Osteoblast (primary cell): ENCODE measurements at regions not wholly inside any gene's neighbourhood (a gene's known extent, or its start where the extent isn't known, plus 50 kb on each side); places are given as distances from the start of the nearest gene placed in this dataset.

Experiments
- DNase-seq: peaks from one replicate; pipeline ENCODE4 v3.0.0; 2011; ENCODE audit warnings: low spot score, mixed read lengths; ENCODE audit not compliant: insufficient read length; ENCODE audit errors: missing footprints
- H2AFZ ChIP-seq: 2 replicates; pipeline ENCODE4 v1.6.0; 2011; ENCODE audit warnings: mild to moderate bottlenecking, low read length
- H3K27ac ChIP-seq: 2 replicates; pipeline ENCODE4 v1.5.1; 2011; ENCODE audit warnings: mild to moderate bottlenecking, low read depth, low read length, moderate library complexity
- H3K27me3 ChIP-seq: 2 replicates; pipeline ENCODE4 v1.6.0; 2012; ENCODE audit warnings: mild to moderate bottlenecking, control low read depth, inconsistent platforms, low read length, moderate library complexity; ENCODE audit not compliant: insufficient read depth
- H3K36me3 ChIP-seq: 2 replicates; pipeline ENCODE4 v1.5.1; 2011; ENCODE audit warnings: mild to moderate bottlenecking, low read length, control low read depth, moderate library complexity; ENCODE audit not compliant: insufficient read depth
- H3K4me1 ChIP-seq: 2 replicates; pipeline ENCODE4 v1.5.1; 2011; ENCODE audit warnings: mild to moderate bottlenecking, low read length, control low read depth, moderate library complexity; ENCODE audit not compliant: insufficient read depth
- H3K4me2 ChIP-seq: 2 replicates; pipeline ENCODE4 v1.6.0; 2011; ENCODE audit warnings: mild to moderate bottlenecking, low read length; ENCODE audit not compliant: insufficient read depth
- H3K4me3 ChIP-seq: fragments of 200-600 bp; sonication (generic); 3 replicates; pipeline ENCODE4 v1.5.1; 2012; ENCODE audit warnings: mild to moderate bottlenecking, low read length, inconsistent platforms; ENCODE audit not compliant: insufficient read depth
- H3K79me2 ChIP-seq: 2 replicates; pipeline ENCODE4 v1.6.0; 2012; ENCODE audit warnings: mild to moderate bottlenecking, low read length, control low read depth, inconsistent platforms; ENCODE audit not compliant: insufficient read depth
- H3K9me3 ChIP-seq: 2 replicates; pipeline ENCODE4 v1.5.1; 2011; ENCODE audit warnings: low read depth, low read length, control low read depth
- H4K20me1 ChIP-seq: 2 replicates; pipeline ENCODE4 v1.6.0; 2012; ENCODE audit warnings: mild to moderate bottlenecking, low read length, control low read depth; ENCODE audit not compliant: insufficient read depth
- TF ChIP-seq, protein P1 (sequence below): IDR thresholded peaks from 2 replicates; pipeline ENCODE4 v1.5.1; 2011; ENCODE audit warnings: mild to moderate bottlenecking, low read depth, low read length, moderate library complexity; ENCODE audit errors: extremely low read depth

DNA sequence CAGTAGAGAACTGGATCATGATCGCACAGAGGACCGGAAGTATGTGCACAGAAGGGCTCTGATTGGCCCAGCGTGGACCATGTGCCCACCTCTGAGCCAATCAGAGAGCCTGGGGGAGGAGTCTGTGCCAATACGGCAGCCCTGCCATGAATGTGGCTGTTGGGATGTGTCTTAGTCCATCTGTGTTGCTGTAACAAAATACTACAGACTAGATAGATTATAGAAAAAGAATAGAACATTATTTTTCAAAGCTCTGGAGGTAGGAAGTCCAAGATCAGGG is 132.0 kb downstream of the NDUFA10 start:
- H3K36me3 ChIP-seq, result no peaks in the 10 kb centered on the region
- H4K20me1 ChIP-seq, result no peaks in the 10 kb centered on the region
- no peak for DNase-seq
- no peak overlapping the region for H3K4me2 ChIP-seq
- H3K4me1 ChIP-seq, result no peaks in the 10 kb centered on the region
- no peak overlapping the region for H2AFZ ChIP-seq
- no peak overlapping the region for H3K27ac ChIP-seq
- H3K4me3 ChIP-seq, result no peak overlapping the region
- no peaks in the 10 kb centered on the region for H3K27me3 ChIP-seq
- H3K9me3 ChIP-seq, result no peaks in the 10 kb centered on the region
- TF ChIP-seq, protein P1, sequence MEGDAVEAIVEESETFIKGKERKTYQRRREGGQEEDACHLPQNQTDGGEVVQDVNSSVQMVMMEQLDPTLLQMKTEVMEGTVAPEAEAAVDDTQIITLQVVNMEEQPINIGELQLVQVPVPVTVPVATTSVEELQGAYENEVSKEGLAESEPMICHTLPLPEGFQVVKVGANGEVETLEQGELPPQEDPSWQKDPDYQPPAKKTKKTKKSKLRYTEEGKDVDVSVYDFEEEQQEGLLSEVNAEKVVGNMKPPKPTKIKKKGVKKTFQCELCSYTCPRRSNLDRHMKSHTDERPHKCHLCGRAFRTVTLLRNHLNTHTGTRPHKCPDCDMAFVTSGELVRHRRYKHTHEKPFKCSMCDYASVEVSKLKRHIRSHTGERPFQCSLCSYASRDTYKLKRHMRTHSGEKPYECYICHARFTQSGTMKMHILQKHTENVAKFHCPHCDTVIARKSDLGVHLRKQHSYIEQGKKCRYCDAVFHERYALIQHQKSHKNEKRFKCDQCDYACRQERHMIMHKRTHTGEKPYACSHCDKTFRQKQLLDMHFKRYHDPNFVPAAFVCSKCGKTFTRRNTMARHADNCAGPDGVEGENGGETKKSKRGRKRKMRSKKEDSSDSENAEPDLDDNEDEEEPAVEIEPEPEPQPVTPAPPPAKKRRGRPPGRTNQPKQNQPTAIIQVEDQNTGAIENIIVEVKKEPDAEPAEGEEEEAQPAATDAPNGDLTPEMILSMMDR, result no peak
- no peaks in the 10 kb centered on the region for H3K79me2 ChIP-seq

DNA sequence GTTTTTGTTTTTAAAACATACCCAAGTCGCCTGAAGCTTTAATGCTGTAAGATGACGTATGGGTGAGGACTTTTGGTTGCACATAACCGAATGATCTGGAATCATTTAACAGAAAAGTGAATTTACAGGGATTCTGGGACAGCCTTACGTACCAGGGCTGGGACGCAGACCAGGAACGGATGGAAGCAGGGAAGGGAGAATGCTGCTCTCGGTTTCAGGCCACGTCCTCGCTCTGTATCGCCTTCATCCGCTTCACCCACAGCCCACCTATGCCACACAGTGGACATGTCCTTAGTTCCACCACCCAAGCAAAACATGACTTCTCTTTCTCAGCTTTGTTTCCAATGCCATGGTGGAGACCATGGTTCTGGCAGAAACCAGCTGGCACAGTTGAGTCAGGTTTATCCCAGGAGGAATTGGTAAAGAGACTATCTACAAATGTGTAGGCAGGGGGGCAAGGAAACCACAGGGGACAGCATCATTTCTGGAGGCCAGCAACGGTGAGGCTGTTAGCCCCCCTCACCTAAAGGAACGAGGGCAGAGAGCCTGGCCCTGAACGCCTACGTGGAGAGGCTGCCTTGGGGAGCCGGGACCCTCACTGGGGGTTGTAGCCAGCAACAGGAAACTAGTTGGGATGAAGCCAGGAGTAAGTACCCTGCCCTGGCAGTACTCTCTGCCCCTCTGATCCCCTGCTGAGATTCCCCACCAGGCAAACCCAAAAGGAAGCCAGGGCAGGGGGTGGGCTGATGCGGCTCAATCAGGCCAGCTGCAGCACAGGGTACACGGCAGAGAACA is 132.5 kb downstream of the NDUFA10 start:
- no peaks in the 10 kb centered on the region for H3K9me3 ChIP-seq
- TF ChIP-seq, protein P1, result no peak
- no peak overlapping the region for H3K4me3 ChIP-seq
- no peaks in the 10 kb centered on the region for H3K27me3 ChIP-seq
- H3K79me2 ChIP-seq, result no peaks in the 10 kb centered on the region
- no peak overlapping the region for H3K4me2 ChIP-seq
- no peak overlapping the region for H2AFZ ChIP-seq
- H3K27ac ChIP-seq, result no peak overlapping the region
- H3K4me1 ChIP-seq, result no peaks in the 10 kb centered on the region
- DNase-seq, result no peak
- H4K20me1 ChIP-seq, result no peaks in the 10 kb centered on the region
- H3K36me3 ChIP-seq, result no peaks in the 10 kb centered on the region

DNA sequence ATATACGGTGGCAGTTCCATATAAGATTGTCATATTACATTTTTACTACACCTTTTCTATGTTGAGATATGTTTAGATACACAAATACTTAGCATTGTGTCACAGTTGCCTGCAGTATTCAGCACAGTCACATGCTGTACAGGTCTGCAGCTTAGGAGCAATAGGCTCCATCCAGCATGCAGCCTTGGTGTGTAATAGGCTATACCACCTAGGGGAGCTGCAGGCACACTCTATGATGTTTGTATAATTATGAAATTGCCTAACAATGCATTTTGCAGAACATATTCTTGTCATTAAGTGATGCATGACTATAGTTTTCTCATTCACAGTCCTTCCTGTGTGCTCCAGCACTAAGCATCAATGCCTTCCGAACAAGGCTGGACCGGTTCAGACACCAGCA is 133.4 kb downstream of the NDUFA10 start:
- no peak overlapping the region for H3K27ac ChIP-seq
- H3K27me3 ChIP-seq, result no peaks in the 10 kb centered on the region
- TF ChIP-seq, protein P1, result no peak
- no peak overlapping the region for H3K4me3 ChIP-seq
- H3K36me3 ChIP-seq, result no peaks in the 10 kb centered on the region
- no peak overlapping the region for H3K4me2 ChIP-seq
- DNase-seq, result no peak
- no peaks in the 10 kb centered on the region for H3K4me1 ChIP-seq
- H2AFZ ChIP-seq, result no peak overlapping the region
- no peaks in the 10 kb centered on the region for H4K20me1 ChIP-seq
- H3K79me2 ChIP-seq, result no peaks in the 10 kb centered on the region
- H3K9me3 ChIP-seq, result no peaks in the 10 kb centered on the region

DNA sequence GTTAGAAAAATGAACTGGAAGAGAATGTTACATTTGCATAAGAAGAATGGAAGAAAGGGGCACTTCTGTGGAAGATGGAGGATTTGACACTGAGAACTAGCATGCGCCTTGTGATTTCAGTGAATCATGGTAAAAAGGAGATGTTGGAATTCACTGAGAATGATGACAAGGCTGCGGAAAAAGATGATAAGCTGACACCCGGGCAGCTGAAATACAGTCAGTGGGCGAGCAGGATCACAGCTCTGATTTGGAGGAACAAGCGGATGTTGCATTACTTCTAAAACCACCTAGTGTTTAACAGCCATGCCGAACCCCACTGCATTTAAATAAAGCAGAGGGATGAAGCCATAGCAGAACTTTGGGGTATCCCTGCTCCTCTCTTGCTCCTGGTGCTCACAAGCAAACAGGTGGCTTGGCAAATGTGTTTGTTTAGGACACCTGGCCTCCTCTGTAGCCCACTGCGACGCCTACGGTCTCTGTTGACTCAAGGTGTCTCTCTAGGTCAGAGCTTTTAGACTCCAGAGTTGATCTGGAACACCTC is 134.9 kb downstream of the NDUFA10 start:
- no peaks in the 10 kb centered on the region for H3K27me3 ChIP-seq
- H3K27ac ChIP-seq, result no peak overlapping the region
- no peak overlapping the region for H3K4me2 ChIP-seq
- H3K9me3 ChIP-seq, result no peaks in the 10 kb centered on the region
- no peaks in the 10 kb centered on the region for H3K36me3 ChIP-seq
- DNase-seq, result no peak
- no peak overlapping the region for H2AFZ ChIP-seq
- H3K4me3 ChIP-seq, result no peak overlapping the region
- H3K4me1 ChIP-seq, result no peaks in the 10 kb centered on the region
- H3K79me2 ChIP-seq, result no peaks in the 10 kb centered on the region
- TF ChIP-seq, protein P1, result no peak
- no peaks in the 10 kb centered on the region for H4K20me1 ChIP-seq
